HCT116 (cell line): ENCODE measurements at regions not wholly inside any gene's neighbourhood (a gene's known extent, or its start where the extent isn't known, plus 50 kb on each side); places are given as distances from the start of the nearest gene placed in this dataset.

ENCODE experiments used
- ATAC-seq: fragments of 200-7000 bp; cut with Tn5 transposase; 2 replicates; pipeline ENCODE4 v1.9.1; 2020; ENCODE audit warnings: mild to moderate bottlenecking, moderate library complexity
- BruUV-seq: library from RNA; stranded (reverse); fragments of 400-500 nt; replicated peaks from 2 replicates; lab custom pipeline; 2021; lab: Mats Ljungman, UMichigan
- CTCF ChIA-PET: fragments of 300-600 bp; sonication (Branson Sonifier 250); formaldehyde crosslinking; loops from one replicate; lab custom pipeline; 2021; ENCODE audit warnings: antibody characterized with exemption; lab: Charles Lee
- POLR2A ChIA-PET: fragments of 300-600, 350-600 bp; sonication (Branson Sonifier 250); formaldehyde crosslinking; loops from one replicate; lab custom pipeline; 2021; ENCODE audit warnings: antibody characterized with exemption; lab: Charles Lee
- RAD21 ChIA-PET, 2 experiments: fragments of 300-600 bp; sonication (Branson Sonifier 250); formaldehyde crosslinking; loops; one replicate each; lab custom pipeline; 2023; ENCODE audit warnings: low total read pairs in 2 of 2; ENCODE audit not compliant: uncharacterized antibody in 2 of 2, unreplicated experiment in 2 of 2, low non-redundant PET in 1 of 2; lab: Charles Lee
- DNase-seq: peaks from one replicate; pipeline ENCODE4 v3.0.0-alpha.2; 2010; ENCODE audit warnings: low read depth, low spot score
- H2AFZ ChIP-seq: fragments of 200-600 bp; shearing (Covaris generic), sonication (generic); 2 replicates; pipeline ENCODE4 v1.6.1; 2017; ENCODE audit warnings: low read depth, mixed run types, mixed read lengths, antibody characterized with exemption, low read length; ENCODE audit not compliant: poor library complexity, severe bottlenecking
- H3K27ac ChIP-seq: 2 replicates; pipeline ENCODE4 v1.5.1; 2012; ENCODE audit warnings: low read depth, low read length
- H3K27me3 ChIP-seq: fragments of 200-600 bp; sonication (generic); 2 replicates; pipeline ENCODE4 v1.6.1; 2016; ENCODE audit warnings: mixed run types, low read length, mixed read lengths; ENCODE audit not compliant: insufficient read depth
- H3K36me3 ChIP-seq, 2 experiments: fragments of 200-500 bp in 1 of 2; fragments of 200-600 bp in 1 of 2; sonication (Bioruptor generic) in 1 of 2; sonication (generic) in 1 of 2; 2 replicates each; pipeline versions ENCODE4 v1.5.1 to v1.6.1; 2014 to 2016; ENCODE audit warnings: low read length in 2 of 2, inconsistent platforms in 1 of 2, mixed read lengths in 1 of 2, mixed run types in 1 of 2; ENCODE audit not compliant: insufficient read depth in 2 of 2, control insufficient read depth in 1 of 2
- H3K4me1 ChIP-seq, 2 experiments: fragments of 200-600 bp in 1 of 2; sonication (generic) in 1 of 2; 2 replicates each; pipeline versions ENCODE4 v1.5.1 to v1.6.1; 2012 to 2017; ENCODE audit warnings: low read length in 2 of 2, inconsistent platforms in 1 of 2, mild to moderate bottlenecking in 1 of 2, mixed read lengths in 1 of 2, mixed run types in 1 of 2, moderate library complexity in 1 of 2; ENCODE audit not compliant: insufficient read depth in 2 of 2, control insufficient read depth in 1 of 2
- H3K4me2 ChIP-seq: fragments of 200-600 bp; sonication (generic); 2 replicates; pipeline ENCODE4 v1.6.1; 2017; ENCODE audit warnings: mixed run types, low read length, mixed read lengths
- H3K4me3 ChIP-seq, 2 experiments: fragments of 200-600 bp in 1 of 2; sonication (generic) in 1 of 2; replicated peaks in 1 of 2; 2 replicates each; pipeline ENCODE4 v1.5.1; 2011 to 2016; ENCODE audit warnings: low read length in 2 of 2, control low read depth in 1 of 2, low read depth in 1 of 2, mild to moderate bottlenecking in 1 of 2, mixed read lengths in 1 of 2, mixed run types in 1 of 2
- H3K79me2 ChIP-seq: fragments of 200-600 bp; sonication (generic); 2 replicates; pipeline ENCODE4 v1.6.1; 2017; ENCODE audit warnings: mild to moderate bottlenecking, mixed run types, low read length, moderate library complexity, mixed read lengths; ENCODE audit not compliant: insufficient read depth
- H3K9ac ChIP-seq: fragments of 200-600 bp; sonication (generic); 2 replicates; pipeline ENCODE4 v1.6.1; 2016; ENCODE audit warnings: low read length, mixed read lengths
- H3K9me2 ChIP-seq: fragments of 200-600 bp; sonication (generic), shearing (Covaris generic); 2 replicates; pipeline ENCODE4 v1.6.1; 2017; ENCODE audit warnings: mixed run types, mild to moderate bottlenecking, moderate library complexity; ENCODE audit not compliant: insufficient read depth
- H3K9me3 ChIP-seq, 2 experiments: fragments of 200-500 bp in 1 of 2; fragments of 200-600 bp in 1 of 2; sonication (Bioruptor generic) in 1 of 2; sonication (generic) in 1 of 2; 2 replicates each; pipeline ENCODE4 v1.6.1; 2014 to 2017; ENCODE audit warnings: low read length in 2 of 2, mixed read lengths in 2 of 2, inconsistent platforms in 1 of 2, low read depth in 1 of 2, mild to moderate bottlenecking in 1 of 2, mixed run types in 1 of 2, moderate library complexity in 1 of 2; ENCODE audit not compliant: control insufficient read depth in 1 of 2, insufficient read depth in 1 of 2
- H4K20me1 ChIP-seq: fragments of 200-600 bp; sonication (generic), shearing (Covaris generic); 2 replicates; pipeline ENCODE4 v1.6.1; 2017; ENCODE audit warnings: mixed run types, mild to moderate bottlenecking, moderate library complexity; ENCODE audit not compliant: insufficient read depth
- CBX3 ChIP-seq: IDR thresholded peaks from 2 replicates; pipeline ENCODE4 v1.6.1; 2012; ENCODE audit warnings: low read depth
- ELF1 ChIP-seq: IDR thresholded peaks from 2 replicates; pipeline ENCODE4 v1.6.1; 2012; ENCODE audit warnings: low read depth, borderline replicate concordance
- RAD21 ChIP-seq: IDR thresholded peaks from 2 replicates; pipeline ENCODE4 v1.6.1; 2012; ENCODE audit warnings: low read depth, mild to moderate bottlenecking
- SIN3A ChIP-seq: IDR thresholded peaks from 2 replicates; pipeline ENCODE4 v1.6.1; 2012; ENCODE audit warnings: low read depth
- YY1 ChIP-seq: IDR thresholded peaks from 2 replicates; pipeline ENCODE4 v1.6.1; 2011; ENCODE audit warnings: low read length, low read depth, moderate library complexity, mild to moderate bottlenecking; ENCODE audit not compliant: insufficient replicate concordance; ENCODE audit errors: extremely low read depth
- ZBTB33 ChIP-seq: IDR thresholded peaks from 2 replicates; pipeline ENCODE4 v1.6.1; 2011; ENCODE audit warnings: mild to moderate bottlenecking, low read length, moderate library complexity; ENCODE audit not compliant: insufficient replicate concordance; ENCODE audit errors: extremely low read depth
- ZNF274 ChIP-seq: fragments of 200-500 bp; sonication (Bioruptor generic); IDR thresholded peaks from 2 replicates; pipeline ENCODE4 v1.6.1; 2014; ENCODE audit warnings: mild to moderate bottlenecking, low read depth, low read length, inconsistent platforms
- intact Hi-C: fragments of 100-400 bp; cut with micrococcal nuclease; formaldehyde crosslinking; loops from 2 replicates; pipeline ENCODE4 v1.10.0; 2022
- TF ChIP-seq, protein P1 (sequence below), 3 experiments: fragments of 200-600 bp in 1 of 3; sonication (generic) in 1 of 3; IDR thresholded peaks in 2 of 3; conservative IDR thresholded peaks in 1 of 3; 2 replicates each; pipeline ENCODE4 v1.5.1; 2012 to 2017; ENCODE audit warnings: low read depth in 2 of 3, low read length in 2 of 3, antibody characterized with exemption in 1 of 3, borderline replicate concordance in 1 of 3, control low read depth in 1 of 3, mild to moderate bottlenecking in 1 of 3, mixed read lengths in 1 of 3, mixed run types in 1 of 3, moderate library complexity in 1 of 3; ENCODE audit not compliant: insufficient read depth in 1 of 3

DNA sequence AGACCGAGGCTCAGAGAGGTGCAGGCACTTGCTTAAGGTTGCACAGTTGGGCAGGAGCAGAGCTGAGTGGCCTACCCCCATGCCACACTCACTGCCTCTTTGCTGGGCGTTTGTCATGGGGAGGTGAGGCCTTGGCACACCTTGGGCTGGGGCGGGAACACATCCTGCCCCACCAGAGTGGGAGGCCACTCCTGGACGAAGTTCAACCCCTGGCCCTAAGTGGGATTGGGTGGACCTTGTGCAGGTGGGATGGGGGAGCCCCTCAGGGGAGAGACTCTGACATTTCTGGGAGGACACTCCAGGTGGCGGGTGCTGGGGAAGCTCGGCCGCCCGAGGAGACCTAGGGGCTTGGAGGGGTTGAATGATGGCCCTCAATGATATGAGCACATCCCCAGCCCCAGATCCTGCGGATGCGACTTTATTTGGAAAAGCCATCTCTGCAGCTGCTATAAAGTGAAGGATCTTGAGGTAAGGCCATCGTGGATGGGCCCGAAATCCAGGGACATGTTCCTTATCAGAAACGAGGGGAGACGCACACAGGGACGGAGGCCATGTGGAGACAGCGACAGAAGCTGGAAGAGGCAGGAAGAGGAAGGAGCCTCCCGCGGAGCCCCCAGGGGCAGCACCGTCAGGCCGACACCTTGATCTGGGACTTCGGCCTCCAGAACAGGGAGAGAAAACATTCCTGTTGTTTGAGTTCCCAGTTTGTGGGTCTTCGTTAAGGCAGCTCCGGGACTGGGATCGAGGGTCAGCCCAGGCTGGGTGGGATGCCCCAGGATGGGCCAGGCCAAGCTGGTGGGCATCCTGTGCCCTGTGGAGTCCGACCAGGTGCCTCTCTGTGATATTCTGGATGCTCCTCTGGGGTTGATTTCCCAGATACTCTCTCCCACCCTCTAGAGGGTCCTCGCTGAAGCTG lies 111.6 kb upstream of the LRPAP1 start:
- no peaks in the 10 kb centered on the region for H3K9me3 ChIP-seq
- no peak overlapping the region for H3K9ac ChIP-seq
- ATAC-seq (no peak), DNase-seq (no peak)
- no peak overlapping the region for H3K4me2 ChIP-seq
- CTCF ChIA-PET = no interaction called here
- no peak overlapping the region for H3K27ac ChIP-seq
- peaks cover 19 to 25% of the 10 kb centered on the region in 2 experiments for H3K4me1 ChIP-seq
- intact Hi-C loops = no loop called here
- RAD21 ChIA-PET = no interaction called here
- TF ChIP-seq ZNF274 (no peak), CBX3 (no peak), ELF1 (no peak), SIN3A (no peak), YY1 (no peak), ZBTB33 (no peak), RAD21 (no peak)
- TF ChIP-seq, protein P1, sequence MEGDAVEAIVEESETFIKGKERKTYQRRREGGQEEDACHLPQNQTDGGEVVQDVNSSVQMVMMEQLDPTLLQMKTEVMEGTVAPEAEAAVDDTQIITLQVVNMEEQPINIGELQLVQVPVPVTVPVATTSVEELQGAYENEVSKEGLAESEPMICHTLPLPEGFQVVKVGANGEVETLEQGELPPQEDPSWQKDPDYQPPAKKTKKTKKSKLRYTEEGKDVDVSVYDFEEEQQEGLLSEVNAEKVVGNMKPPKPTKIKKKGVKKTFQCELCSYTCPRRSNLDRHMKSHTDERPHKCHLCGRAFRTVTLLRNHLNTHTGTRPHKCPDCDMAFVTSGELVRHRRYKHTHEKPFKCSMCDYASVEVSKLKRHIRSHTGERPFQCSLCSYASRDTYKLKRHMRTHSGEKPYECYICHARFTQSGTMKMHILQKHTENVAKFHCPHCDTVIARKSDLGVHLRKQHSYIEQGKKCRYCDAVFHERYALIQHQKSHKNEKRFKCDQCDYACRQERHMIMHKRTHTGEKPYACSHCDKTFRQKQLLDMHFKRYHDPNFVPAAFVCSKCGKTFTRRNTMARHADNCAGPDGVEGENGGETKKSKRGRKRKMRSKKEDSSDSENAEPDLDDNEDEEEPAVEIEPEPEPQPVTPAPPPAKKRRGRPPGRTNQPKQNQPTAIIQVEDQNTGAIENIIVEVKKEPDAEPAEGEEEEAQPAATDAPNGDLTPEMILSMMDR (IDR thresholded peaks at IDR 0.05 in 2 of 3, conservative IDR thresholded peaks at IDR 0.05 in 1 of 3; ENCODE audit: borderline replicate concordance in 1 of 3, insufficient read depth in 1 of 3, low read depth in 2 of 3, low read length in 2 of 3) = no peak
- H3K79me2 ChIP-seq = no peaks in the 10 kb centered on the region
- H4K20me1 ChIP-seq = no peaks in the 10 kb centered on the region
- H2AFZ ChIP-seq = no peak overlapping the region
- H3K27me3 ChIP-seq = no peaks in the 10 kb centered on the region
- no TSS peak for BruUV-seq
- no peak overlapping the region for H3K4me3 ChIP-seq
- POLR2A ChIA-PET = interaction anchor here (0.5 kb wide), 1 partner anchor 29 kb away, joined by 3 read pairs; no protein-coding TSS in a partner anchor
- no peaks in the 10 kb centered on the region for H3K9me2 ChIP-seq
- no peaks in the 10 kb centered on the region for H3K36me3 ChIP-seq
